B cell (primary cell): ENCODE measurements at regions not wholly inside any gene's neighbourhood (a gene's known extent, or its start where the extent isn't known, plus 50 kb on each side); places are given as distances from the start of the nearest gene placed in this dataset.
A peak's percentile ranks its signal among the peaks of the same experiment; 100 is the strongest.

Experiments
- ATAC-seq: fragments of 200-7000 bp; cut with Tn5 transposase; one replicate; pipeline ENCODE4 v1.10.0; 2021; ENCODE audit warnings: low read depth, mild to moderate bottlenecking, moderate number of reproducible peaks, moderate library complexity
- CTCF ChIA-PET: fragments of 350-600 bp; sonication (Branson Sonifier 250); formaldehyde crosslinking; loops from one replicate; lab custom pipeline; 2021; ENCODE audit warnings: antibody characterized with exemption, inconsistent platforms; lab: Charles Lee
- POLR2A ChIA-PET: fragments of 350-600 bp; sonication (Branson Sonifier 250); formaldehyde crosslinking; loops from one replicate; lab custom pipeline; 2021; ENCODE audit warnings: antibody characterized with exemption; lab: Charles Lee
- DNase-seq: peaks from one replicate; pipeline ENCODE4 v3.0.0; 2013
- H2AFZ ChIP-seq: 2 replicates; pipeline ENCODE4 v1.6.1; 2012; ENCODE audit warnings: mild to moderate bottlenecking, low read depth, low read length; ENCODE audit not compliant: insufficient read depth, poor library complexity, severe bottlenecking
- H3K27ac ChIP-seq, 2 donors: 1 replicate in 1 of 2; 2 replicates in 1 of 2; pipeline ENCODE4 v1.5.1; 2012 to 2013; ENCODE audit warnings: low read length in 2 of 2, mild to moderate bottlenecking in 2 of 2, moderate library complexity in 1 of 2
- H3K27me3 ChIP-seq, 4 experiments: fragments of 200-600 bp in 1 of 4; sonication (generic) in 1 of 4; replicated peaks in 1 of 4; 1 replicate in 2 of 4; 2 replicates in 2 of 4; pipeline versions ENCODE4 v1.6.1 to v1.7.0; 2013 to 2016; ENCODE audit warnings: low read length in 3 of 4, mild to moderate bottlenecking in 2 of 4, mixed read lengths in 1 of 4, moderate library complexity in 1 of 4; ENCODE audit not compliant: insufficient read depth in 4 of 4, control insufficient read depth in 3 of 4; ENCODE audit errors: control extremely low read depth in 1 of 4
- H3K36me3 ChIP-seq, 2 experiments: replicated peaks in 1 of 2; 1 replicate in 1 of 2; 2 replicates in 1 of 2; pipeline versions ENCODE4 v1.6.1 to v1.7.1; 2013; ENCODE audit warnings: low read length in 1 of 2; ENCODE audit not compliant: insufficient read depth in 2 of 2, control insufficient read depth in 1 of 2; ENCODE audit errors: control extremely low read depth in 1 of 2, extremely low read depth in 1 of 2
- H3K4me1 ChIP-seq, 2 donors: fragments of 200-600 bp in 1 of 2; sonication (generic) in 1 of 2; 1 replicate in 1 of 2; 2 replicates in 1 of 2; pipeline versions ENCODE4 v1.5.1 to v1.6.1; 2013 to 2017; ENCODE audit warnings: low read length in 2 of 2; ENCODE audit not compliant: control insufficient read depth in 2 of 2, insufficient read depth in 2 of 2
- H3K4me2 ChIP-seq: replicated peaks from 2 replicates; pipeline ENCODE3; 2012; ENCODE audit warnings: mild to moderate bottlenecking, low read depth, low read length; ENCODE audit not compliant: poor library complexity, severe bottlenecking
- H3K4me3 ChIP-seq, 5 experiments: fragments of 200-600 bp in 1 of 5; sonication (generic) in 1 of 5; 1 replicate in 3 of 5; 2 replicates in 2 of 5; pipeline versions ENCODE4 v1.5.1 to v1.7.0; 2011 to 2016; ENCODE audit warnings: low read length in 4 of 5, mild to moderate bottlenecking in 4 of 5, low read depth in 2 of 5, control low read depth in 1 of 5, moderate library complexity in 1 of 5; ENCODE audit not compliant: insufficient read depth in 1 of 5; ENCODE audit errors: control extremely low read depth in 1 of 5, extremely low read depth in 1 of 5
- H3K79me2 ChIP-seq: fragments of 200-600 bp; sonication (generic); one replicate; pipeline ENCODE4 v1.6.0; 2016; ENCODE audit warnings: low read length; ENCODE audit not compliant: control insufficient read depth, insufficient read depth
- H3K9ac ChIP-seq: fragments of 200-600 bp; sonication (generic); 2 replicates; pipeline ENCODE4 v1.6.1; 2017; ENCODE audit warnings: mild to moderate bottlenecking, low read length, moderate library complexity
- H3K9me3 ChIP-seq, 3 donors: one replicate each; pipeline versions ENCODE4 v1.6.1 to v1.7.1; 2013; ENCODE audit warnings: low read length in 2 of 3; ENCODE audit not compliant: control insufficient read depth in 2 of 3, insufficient read depth in 1 of 3; ENCODE audit errors: control extremely low read depth in 1 of 3
- H4K20me1 ChIP-seq: 2 replicates; pipeline ENCODE4 v1.6.0; 2012; ENCODE audit warnings: mild to moderate bottlenecking, low read length; ENCODE audit not compliant: insufficient read depth, control insufficient read depth, poor library complexity, severe bottlenecking
- H3K27ac Mint-ChIP-seq: one replicate; pipeline ENCODE4 v1.8.0; 2021; ENCODE audit warnings: mixed read lengths
- H3K27me3 Mint-ChIP-seq: one replicate; pipeline ENCODE4 v1.8.0; 2021; ENCODE audit warnings: mixed read lengths
- H3K4me1 Mint-ChIP-seq: one replicate; pipeline ENCODE4 v1.8.0; 2021; ENCODE audit warnings: mixed read lengths
- H3K4me3 Mint-ChIP-seq: one replicate; pipeline ENCODE4 v1.8.0; 2021; ENCODE audit warnings: mixed read lengths
- H3K9me3 Mint-ChIP-seq: one replicate; pipeline ENCODE4 v1.8.0; 2022; ENCODE audit warnings: mixed read lengths; ENCODE audit not compliant: insufficient read depth
- CTCF ChIP-seq: fragments of 200-600 bp; IDR thresholded peaks from one replicate; pipeline ENCODE4 v1.8.0; 2022; ENCODE audit warnings: antibody characterized with exemption, mild to moderate bottlenecking
- EZH2 ChIP-seq: IDR thresholded peaks from 2 replicates; pipeline ENCODE4 v1.6.1; 2012; ENCODE audit warnings: borderline replicate concordance, low read depth, mild to moderate bottlenecking, moderate library complexity, low read length; ENCODE audit not compliant: insufficient read depth, poor library complexity, severe bottlenecking
- WGBS: methylation state at CpG from one replicate; pipeline ENCODE4 v1.1.5; 2013; ENCODE audit warnings: missing lambda C conversion rate; ENCODE audit not compliant: insufficient coverage; 5-methylcytosine and 5-hydroxymethylcytosine counted together
- intact Hi-C: fragments of 100-400 bp; cut with micrococcal nuclease; formaldehyde crosslinking; loops from one replicate; pipeline ENCODE4 v1.10.0; 2022

GRCh38 chr4:3871181-3871852 lies 105.1 kb downstream of the ADRA2C start:
- H3K4me2 ChIP-seq: peak overlapping the region; percentile 63
- 12% methylated on average over 48 of the region's 53 CpGs for WGBS
- Mint-ChIP-seq H3K4me3 (peak overlapping the region; percentile 71), H3K27me3 (peaks cover 39% of the 10 kb centered on the region), H3K27ac (no peak overlapping the region), H3K9me3 (no peaks in the 10 kb centered on the region), H3K4me1 (peaks cover 10% of the 10 kb centered on the region)
- H2AFZ ChIP-seq: peak overlapping the region; percentile 10
- intact Hi-C loops: no loop called here
- peaks cover 0 to 20% (median 0%) of the 10 kb centered on the region in 3 donors for H3K9me3 ChIP-seq
- ATAC-seq (peak; percentile 41), DNase-seq (peak; percentile 58)
- H3K4me3 ChIP-seq: peak overlapping the region in 3 of 5 experiments; percentile 10 to 38 (median 33)
- TF ChIP-seq CTCF (no peak), EZH2 (no peak)
- peaks cover 8 to 10% of the 10 kb centered on the region in 2 donors for H3K4me1 ChIP-seq
- H3K36me3 ChIP-seq: no peaks in the 10 kb centered on the region
- no peaks in the 10 kb centered on the region for H4K20me1 ChIP-seq
- no peak overlapping the region for H3K27ac ChIP-seq
- no peak overlapping the region for H3K9ac ChIP-seq
- ChIA-PET POLR2A (no interaction called here), CTCF (no interaction called here)
- H3K27me3 ChIP-seq: peaks cover 0 to 47% (median 6%) of the 10 kb centered on the region in 4 experiments
- H3K79me2 ChIP-seq: no peaks in the 10 kb centered on the region
